Testis (tissue), 2 donors: ENCODE measurements at regions not wholly inside any gene's neighbourhood (a gene's known extent, or its start where the extent isn't known, plus 50 kb on each side); places are given as distances from the start of the nearest gene placed in this dataset.

Source experiments
- POLR2A ChIP-seq: fragments of 450-650 bp; IDR thresholded peaks from one replicate; pipeline ENCODE4 v1.6.1; 2017; ENCODE audit warnings: antibody characterized with exemption, mild to moderate bottlenecking, moderate library complexity
- TF ChIP-seq, protein P1 (sequence below), 3 experiments: fragments of 450-650 bp in 2 of 3; fragments of 200-600 bp in 1 of 3; sonication (generic) in 1 of 3; IDR thresholded peaks; one replicate each; pipeline ENCODE4 v1.5.1; 2016 to 2019; ENCODE audit warnings: antibody characterized with exemption in 3 of 3, mild to moderate bottlenecking in 2 of 3, moderate library complexity in 1 of 3

DNA sequence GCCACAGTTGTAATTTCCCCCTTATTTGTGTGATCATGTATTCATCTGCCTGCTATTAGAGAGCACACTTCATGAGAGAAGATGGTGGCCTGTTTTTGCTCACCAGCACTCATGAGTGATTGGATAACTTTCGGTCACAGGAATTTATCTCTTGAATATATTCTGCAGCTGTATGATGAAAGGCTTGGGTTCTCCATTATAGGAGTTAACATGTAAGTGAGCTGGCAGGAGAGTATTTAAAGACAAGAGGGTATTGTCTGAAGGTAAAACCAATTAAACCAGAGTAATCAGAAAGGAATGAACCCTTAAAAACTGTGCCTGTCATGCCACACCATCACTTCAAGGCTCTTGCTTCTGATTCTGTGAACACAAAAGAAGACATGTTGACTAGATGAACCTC lies 574.9 kb upstream of the CAMK1G start:
- TF ChIP-seq, protein P1, sequence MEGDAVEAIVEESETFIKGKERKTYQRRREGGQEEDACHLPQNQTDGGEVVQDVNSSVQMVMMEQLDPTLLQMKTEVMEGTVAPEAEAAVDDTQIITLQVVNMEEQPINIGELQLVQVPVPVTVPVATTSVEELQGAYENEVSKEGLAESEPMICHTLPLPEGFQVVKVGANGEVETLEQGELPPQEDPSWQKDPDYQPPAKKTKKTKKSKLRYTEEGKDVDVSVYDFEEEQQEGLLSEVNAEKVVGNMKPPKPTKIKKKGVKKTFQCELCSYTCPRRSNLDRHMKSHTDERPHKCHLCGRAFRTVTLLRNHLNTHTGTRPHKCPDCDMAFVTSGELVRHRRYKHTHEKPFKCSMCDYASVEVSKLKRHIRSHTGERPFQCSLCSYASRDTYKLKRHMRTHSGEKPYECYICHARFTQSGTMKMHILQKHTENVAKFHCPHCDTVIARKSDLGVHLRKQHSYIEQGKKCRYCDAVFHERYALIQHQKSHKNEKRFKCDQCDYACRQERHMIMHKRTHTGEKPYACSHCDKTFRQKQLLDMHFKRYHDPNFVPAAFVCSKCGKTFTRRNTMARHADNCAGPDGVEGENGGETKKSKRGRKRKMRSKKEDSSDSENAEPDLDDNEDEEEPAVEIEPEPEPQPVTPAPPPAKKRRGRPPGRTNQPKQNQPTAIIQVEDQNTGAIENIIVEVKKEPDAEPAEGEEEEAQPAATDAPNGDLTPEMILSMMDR (IDR thresholded peaks at IDR 0.05): no peak
- TF ChIP-seq POLR2A: no peak
